Tongue (tissue), 1 donor: ENCODE measurements at regions not wholly inside any gene's neighbourhood (a gene's known extent, or its start where the extent isn't known, plus 50 kb on each side); places are given as distances from the start of the nearest gene placed in this dataset.

Experiments
- DNase-seq: peaks from one replicate; pipeline ENCODE4 v3.0.0-alpha.2; 2015

- DNase-seq, result no peak
Observed at GRCh38 chr5:35477911-35478310, 139.8 kb upstream of the SPEF2 start.

- DNase-seq, result no peak
Observed at GRCh38 chr5:35477321-35477720, 140.3 kb upstream of the SPEF2 start.

GRCh38 chr5:35476797-35477196 is 140.9 kb upstream of the SPEF2 start:
- peak; percentile 53 for DNase-seq

GRCh38 chr5:35476036-35476435 is 141.6 kb upstream of the SPEF2 start:
- DNase-seq, result no peak

GRCh38 chr5:35473589-35473988 is 144.1 kb upstream of the SPEF2 start:
- peak; percentile 44 for DNase-seq

GRCh38 chr5:35470866-35471265 is 146.8 kb upstream of the SPEF2 start:
- DNase-seq, result peak; percentile 37

GRCh38 chr5:35468811-35469210 is 148.9 kb upstream of the SPEF2 start:
- DNase-seq, result no peak

GRCh38 chr5:35466746-35467145 is 150.9 kb upstream of the SPEF2 start:
- DNase-seq, result no peak

GRCh38 chr5:35464757-35465156 is 152.9 kb upstream of the SPEF2 start:
- no peak for DNase-seq

- DNase-seq, result no peak
Observed at GRCh38 chr5:35461530-35461929, 156.1 kb upstream of the SPEF2 start.

- DNase-seq, result peak; percentile 70
Observed at GRCh38 chr5:35458824-35459207, 158.8 kb upstream of the SPEF2 start.

- no peak for DNase-seq
Observed at GRCh38 chr5:35457912-35458823, 159.5 kb upstream of the SPEF2 start.

- no peak for DNase-seq
Observed at GRCh38 chr5:35456506-35456905, 161.2 kb upstream of the SPEF2 start.

GRCh38 chr5:35454011-35454525 is 163.6 kb upstream of the SPEF2 start:
- no peak for DNase-seq

GRCh38 chr5:35443803-35444595 is 173.7 kb upstream of the SPEF2 start:
- DNase-seq, result no peak

GRCh38 chr5:35442885-35443639 is 174.6 kb upstream of the SPEF2 start:
- no peak for DNase-seq

- DNase-seq, result no peak
Observed at GRCh38 chr5:35440409-35440808, 177.3 kb upstream of the SPEF2 start.

- no peak for DNase-seq
Observed at GRCh38 chr5:35438786-35439185, 178.9 kb upstream of the SPEF2 start.

- DNase-seq, result no peak
Observed at GRCh38 chr5:35438288-35438687, 179.4 kb upstream of the SPEF2 start.

GRCh38 chr5:35436400-35437057 is 181.1 kb upstream of the SPEF2 start:
- DNase-seq, result peak; percentile 61

GRCh38 chr5:35430381-35431162 is 187.1 kb upstream of the SPEF2 start:
- DNase-seq, result no peak
